ENCODE measurements at regions not wholly inside any gene's neighbourhood (a gene's known extent, or its start where the extent isn't known, plus 50 kb on each side); places are given as distances from the start of the nearest gene placed in this dataset.

- TF ChIP-seq CTCF (IDR thresholded peaks at IDR 0.05) (no peak), POLR2AphosphoS5 (IDR thresholded peaks at IDR 0.05) (no peak), POLR2A (IDR thresholded peaks at IDR 0.05) (no peak)
These were observed 210.6 kb upstream of the ADGRL2 start for GRCh38 chr1:81590171-81590570.

Measured in prostate gland (tissue), 2 donors.